Mesothelial cell of epicardium (in vitro differentiated cells): ENCODE measurements at regions not wholly inside any gene's neighbourhood (a gene's known extent, or its start where the extent isn't known, plus 50 kb on each side); places are given as distances from the start of the nearest gene placed in this dataset. TPM values are rescaled to one million over a fixed set of nuclear protein-coding genes. Genes with fewer than 3 reads are reported as not detected.

Experiments used
- microRNA-seq: library from miRNA; unstranded; fragments of <30 nt; microRNA quantifications from one replicate; pipeline ENCODE4 v1.2.0, GENCODE V29; 2021; ENCODE audit warnings: inconsistent platforms, mixed read lengths

Small RNA genes in the stretch of these regions (microRNA-seq; reads per million reads assigned to microRNA genes)
- not detected for gene MIR1299
